ENCODE measurements at regions not wholly inside any gene's neighbourhood (a gene's known extent, or its start where the extent isn't known, plus 50 kb on each side); places are given as distances from the start of the nearest gene placed in this dataset.

DNA sequence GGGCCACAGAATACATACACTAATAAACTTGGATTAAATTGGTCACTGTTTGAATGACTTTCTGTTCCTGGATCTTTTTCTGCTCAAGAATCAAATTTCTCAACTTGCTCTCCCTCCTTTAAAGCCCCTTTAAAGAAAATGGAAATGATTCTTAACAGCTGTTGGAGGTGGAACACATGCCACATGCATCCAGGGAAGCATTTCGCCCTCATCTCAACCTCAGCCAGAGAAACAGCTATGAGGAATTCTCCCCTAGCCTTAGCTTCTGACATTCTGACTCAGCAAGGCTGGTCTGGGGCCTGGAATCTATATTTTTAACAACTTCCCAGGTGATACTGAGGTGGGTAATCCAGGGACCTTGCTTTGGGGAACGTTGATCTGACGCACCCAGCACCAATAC is 263.4 kb upstream of the ECI2 start:
- Histone ChIP-seq H3K36me3 (no peaks in the 10 kb centered on the region), H3K4me1 (ENCODE audit: control insufficient read depth in 1 of 2, insufficient read depth in 1 of 2, low read depth in 1 of 2, low read length in 1 of 2) (no peaks in the 10 kb centered on the region), H3K9me3 (no peaks in the 10 kb centered on the region), H3K27me3 (no peaks in the 10 kb centered on the region), H3K27ac (no peak overlapping the region), H3K4me3 (ENCODE audit: low read depth in 1 of 2, low read length in 1 of 2) (no peak overlapping the region)
- TF ChIP-seq, protein P1, sequence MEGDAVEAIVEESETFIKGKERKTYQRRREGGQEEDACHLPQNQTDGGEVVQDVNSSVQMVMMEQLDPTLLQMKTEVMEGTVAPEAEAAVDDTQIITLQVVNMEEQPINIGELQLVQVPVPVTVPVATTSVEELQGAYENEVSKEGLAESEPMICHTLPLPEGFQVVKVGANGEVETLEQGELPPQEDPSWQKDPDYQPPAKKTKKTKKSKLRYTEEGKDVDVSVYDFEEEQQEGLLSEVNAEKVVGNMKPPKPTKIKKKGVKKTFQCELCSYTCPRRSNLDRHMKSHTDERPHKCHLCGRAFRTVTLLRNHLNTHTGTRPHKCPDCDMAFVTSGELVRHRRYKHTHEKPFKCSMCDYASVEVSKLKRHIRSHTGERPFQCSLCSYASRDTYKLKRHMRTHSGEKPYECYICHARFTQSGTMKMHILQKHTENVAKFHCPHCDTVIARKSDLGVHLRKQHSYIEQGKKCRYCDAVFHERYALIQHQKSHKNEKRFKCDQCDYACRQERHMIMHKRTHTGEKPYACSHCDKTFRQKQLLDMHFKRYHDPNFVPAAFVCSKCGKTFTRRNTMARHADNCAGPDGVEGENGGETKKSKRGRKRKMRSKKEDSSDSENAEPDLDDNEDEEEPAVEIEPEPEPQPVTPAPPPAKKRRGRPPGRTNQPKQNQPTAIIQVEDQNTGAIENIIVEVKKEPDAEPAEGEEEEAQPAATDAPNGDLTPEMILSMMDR (IDR thresholded peaks at IDR 0.05), result no peak

DNA sequence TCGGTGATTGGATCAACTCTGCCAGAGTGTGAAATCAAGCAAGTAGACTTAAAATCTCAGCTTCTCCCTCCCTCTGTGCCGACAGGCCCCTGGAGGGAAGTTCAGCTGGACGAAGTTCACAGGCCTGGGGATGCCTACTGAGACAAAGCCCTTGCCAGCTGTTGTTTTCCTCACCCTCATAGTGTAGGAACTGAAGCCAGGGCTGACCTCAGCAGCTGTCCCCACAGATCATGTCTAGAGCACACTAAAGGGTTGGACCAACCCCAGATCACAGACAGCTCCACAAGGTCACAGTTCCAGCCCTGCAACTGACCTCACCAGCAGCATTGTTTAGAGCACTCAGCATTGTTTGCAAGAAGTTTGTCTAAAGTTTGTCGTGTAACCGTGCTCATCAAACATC is 261.9 kb upstream of the ECI2 start:
- Histone ChIP-seq H3K36me3 (no peaks in the 10 kb centered on the region), H3K27ac (no peak overlapping the region), H3K9me3 (no peaks in the 10 kb centered on the region), H3K4me3 (ENCODE audit: low read depth in 1 of 2, low read length in 1 of 2) (no peak overlapping the region), H3K27me3 (no peaks in the 10 kb centered on the region), H3K4me1 (ENCODE audit: control insufficient read depth in 1 of 2, insufficient read depth in 1 of 2, low read depth in 1 of 2, low read length in 1 of 2) (no peaks in the 10 kb centered on the region)
- TF ChIP-seq, protein P1 (IDR thresholded peaks at IDR 0.05), result no peak

DNA sequence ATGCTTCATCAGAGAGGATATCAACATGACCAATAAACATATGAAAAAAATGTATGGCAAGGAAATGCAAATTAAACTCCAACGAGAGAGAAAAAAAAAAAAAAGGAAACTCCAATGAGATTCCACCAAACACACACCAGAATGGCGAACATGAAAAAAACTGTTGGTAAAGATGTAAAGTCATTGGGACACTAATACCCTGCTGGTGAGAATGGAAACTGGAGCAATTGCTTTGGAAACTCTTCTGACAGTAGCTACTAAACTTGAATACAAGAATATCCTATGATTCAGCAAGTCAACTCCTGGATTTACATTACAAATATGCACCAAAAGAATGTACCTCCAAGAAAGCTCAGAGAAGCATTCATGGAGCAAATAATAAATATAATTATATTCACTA is 260.7 kb upstream of the ECI2 start:
- no peaks in the 10 kb centered on the region for H3K27me3 ChIP-seq
- TF ChIP-seq, protein P1 (IDR thresholded peaks at IDR 0.05), result no peak
- H3K4me3 ChIP-seq (ENCODE audit: low read depth in 1 of 2, low read length in 1 of 2), result no peak overlapping the region
- H3K36me3 ChIP-seq, result no peaks in the 10 kb centered on the region
- no peaks in the 10 kb centered on the region for H3K9me3 ChIP-seq
- no peaks in the 10 kb centered on the region for H3K4me1 ChIP-seq (ENCODE audit: control insufficient read depth in 1 of 2, insufficient read depth in 1 of 2, low read depth in 1 of 2, low read length in 1 of 2)
- no peak overlapping the region for H3K27ac ChIP-seq

DNA sequence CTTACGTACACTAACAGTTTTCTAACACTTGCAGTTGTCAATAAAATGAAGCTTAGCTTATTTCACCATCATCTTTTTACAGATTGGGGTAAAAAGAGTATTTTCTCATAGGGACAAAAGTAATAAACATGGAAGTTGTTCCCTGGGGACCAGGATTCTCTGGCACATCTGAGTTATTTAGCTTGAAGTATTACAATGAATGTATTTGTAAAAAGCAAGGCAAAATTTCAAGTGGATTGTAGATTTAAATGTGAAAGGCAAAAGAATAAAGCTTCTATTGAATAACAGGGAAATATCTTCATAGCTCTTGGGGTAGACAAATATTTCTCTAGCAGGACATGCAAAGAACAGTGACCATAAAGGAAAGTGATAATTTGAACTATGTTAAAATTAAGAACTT is 260.0 kb upstream of the ECI2 start:
- H3K9me3 ChIP-seq, result no peaks in the 10 kb centered on the region
- H3K4me1 ChIP-seq (ENCODE audit: control insufficient read depth in 1 of 2, insufficient read depth in 1 of 2, low read depth in 1 of 2, low read length in 1 of 2), result no peaks in the 10 kb centered on the region
- no peak overlapping the region for H3K27ac ChIP-seq
- H3K36me3 ChIP-seq, result no peaks in the 10 kb centered on the region
- H3K4me3 ChIP-seq (ENCODE audit: low read depth in 1 of 2, low read length in 1 of 2), result no peak overlapping the region
- TF ChIP-seq, protein P1 (IDR thresholded peaks at IDR 0.05), result no peak
- H3K27me3 ChIP-seq, result no peaks in the 10 kb centered on the region

DNA sequence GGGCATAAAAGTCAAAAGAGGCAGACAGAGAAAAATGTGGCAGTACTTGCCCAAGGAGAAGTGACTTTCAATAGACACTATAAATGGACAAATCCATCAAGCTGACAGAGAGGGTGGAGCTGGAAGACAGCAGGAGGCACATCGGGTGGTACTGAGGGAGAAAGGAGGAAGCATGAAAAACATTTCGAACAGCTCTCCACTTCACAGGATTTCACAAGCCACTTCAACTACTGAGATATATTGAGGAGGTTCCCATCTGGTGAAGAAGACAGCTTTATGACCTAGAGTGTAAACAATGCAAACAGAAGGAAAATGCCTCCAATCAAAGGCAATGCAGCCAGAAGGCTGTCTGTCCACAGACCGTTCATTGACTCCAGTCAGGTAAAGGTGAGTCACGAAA is 259.4 kb upstream of the ECI2 start:
- no peaks in the 10 kb centered on the region for H3K4me1 ChIP-seq (ENCODE audit: control insufficient read depth in 1 of 2, insufficient read depth in 1 of 2, low read depth in 1 of 2, low read length in 1 of 2)
- H3K9me3 ChIP-seq, result no peaks in the 10 kb centered on the region
- no peaks in the 10 kb centered on the region for H3K27me3 ChIP-seq
- H3K27ac ChIP-seq, result no peak overlapping the region
- no peaks in the 10 kb centered on the region for H3K36me3 ChIP-seq
- H3K4me3 ChIP-seq (ENCODE audit: low read depth in 1 of 2, low read length in 1 of 2), result no peak overlapping the region
- TF ChIP-seq, protein P1 (IDR thresholded peaks at IDR 0.05), result no peak

DNA sequence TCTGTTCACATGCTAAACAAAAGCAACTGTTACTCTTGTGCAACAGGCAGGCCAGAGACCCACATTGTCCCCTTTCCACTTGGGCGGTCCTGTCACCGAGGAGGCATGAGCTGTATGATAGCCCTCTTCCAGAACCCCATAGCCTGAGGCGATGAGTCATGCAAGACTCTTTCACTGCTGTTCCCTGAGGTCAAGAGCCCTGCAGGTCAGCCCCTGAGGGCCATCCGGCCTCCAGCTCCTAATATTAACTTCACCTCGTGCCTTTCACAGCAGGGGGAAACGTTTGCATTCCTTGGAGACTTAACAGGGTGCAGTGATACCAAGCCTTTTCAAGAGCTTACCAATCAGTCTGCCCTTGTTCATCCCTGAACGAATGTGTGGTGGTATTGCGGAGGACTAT is 253.3 kb upstream of the ECI2 start:
- H3K36me3 ChIP-seq, result no peaks in the 10 kb centered on the region
- H3K27ac ChIP-seq, result no peak overlapping the region
- peaks cover 6% of the 10 kb centered on the region for H3K9me3 ChIP-seq
- no peak overlapping the region for H3K4me3 ChIP-seq (ENCODE audit: low read depth in 1 of 2, low read length in 1 of 2)
- no peaks in the 10 kb centered on the region for H3K27me3 ChIP-seq
- no peaks in the 10 kb centered on the region for H3K4me1 ChIP-seq (ENCODE audit: control insufficient read depth in 1 of 2, insufficient read depth in 1 of 2, low read depth in 1 of 2, low read length in 1 of 2)
- TF ChIP-seq, protein P1 (IDR thresholded peaks at IDR 0.05), result no peak
